ENCODE measurements at regions not wholly inside any gene's neighbourhood (a gene's known extent, or its start where the extent isn't known, plus 50 kb on each side); places are given as distances from the start of the nearest gene placed in this dataset.
A peak's percentile ranks its signal among the peaks of the same experiment; 100 is the strongest.

DNA sequence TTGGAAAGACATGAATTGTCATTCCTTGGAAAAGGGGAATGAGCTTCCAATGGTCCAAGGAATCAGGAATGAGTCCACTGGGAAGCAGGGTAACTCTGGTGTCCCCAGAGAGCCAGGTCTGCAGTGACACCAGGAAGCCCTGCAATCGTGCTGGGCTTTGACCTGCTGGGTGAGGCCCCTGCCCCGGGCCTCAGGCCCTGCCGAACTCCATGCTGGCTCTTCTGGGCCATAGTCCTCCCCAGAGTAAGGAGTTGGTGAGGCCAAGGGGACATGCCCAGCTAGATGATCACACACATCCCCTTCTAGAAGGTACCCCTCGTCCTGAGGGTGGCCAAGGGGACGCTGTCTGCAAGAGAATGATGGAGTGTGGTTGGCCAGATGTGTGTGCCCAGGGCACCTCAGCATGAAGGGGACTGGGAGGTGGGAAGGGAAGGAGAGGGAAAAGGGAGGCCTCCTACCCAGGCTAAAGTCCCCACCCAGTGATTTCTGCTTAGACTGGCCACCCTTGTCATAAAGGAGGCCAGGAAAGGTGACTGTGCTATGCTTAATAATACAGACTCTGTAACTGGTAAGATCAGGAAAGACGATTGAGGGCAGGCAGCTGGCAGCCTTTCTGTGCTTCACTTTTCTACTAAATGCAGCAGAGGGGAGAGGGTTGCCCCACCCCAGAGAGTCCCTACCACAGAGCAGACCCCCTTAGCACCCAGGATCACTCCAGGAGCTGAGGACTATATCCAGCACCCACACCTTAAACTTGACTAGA is 119.3 kb downstream of the SNX5 start (continued):
- TF ChIP-seq KDM3A (CRISPR knock-in tag; IDR thresholded peaks at IDR 0.05; ENCODE audit: low read depth) (0 out of 2 replicates have a peak, but pooled peaks have one; percentile 21), KLF13 (CRISPR knock-in tag; IDR thresholded peaks at IDR 0.05) (0 out of 2 replicates have a peak, but pooled peaks have one; percentile 46), HDAC2 (CRISPR knock-in tag; IDR thresholded peaks at IDR 0.05) (0 out of 2 replicates have a peak, but pooled peaks have one; percentile 11), RFX1 (IDR thresholded peaks at IDR 0.05) (no peak), ZFP82 (CRISPR knock-in tag; IDR thresholded peaks at IDR 0.05; ENCODE audit: borderline replicate concordance) (peak; percentile 59; the same call in 1 of the 2 replicates), ZNF589 (CRISPR knock-in tag; conservative IDR thresholded peaks at IDR 0.05) (0 out of 2 replicates have a peak, but pooled peaks have one; percentile 44), ZNF253 (CRISPR knock-in tag; IDR thresholded peaks at IDR 0.05; ENCODE audit: borderline replicate concordance) (no peak), NR2F6 (IDR thresholded peaks at IDR 0.05) (peak; percentile 18; the same call in 1 of the 2 replicates), NR2F6 (CRISPR knock-in tag; IDR thresholded peaks at IDR 0.05) (0 out of 2 replicates have a peak, but pooled peaks have one; percentile 10), EP300 (IDR thresholded peaks at IDR 0.05; ENCODE audit: low read depth in 2 of 2, low read length in 2 of 2) (0 out of 4 replicates have a peak, but pooled peaks of 1 of the 2 experiments have one; percentile 11), EP300 (CRISPR knock-in tag; IDR thresholded peaks at IDR 0.05; ENCODE audit: borderline replicate concordance) (no peak), HMG20B (CRISPR knock-in tag; conservative IDR thresholded peaks at IDR 0.05) (no peak), ZNF619 (CRISPR knock-in tag; IDR thresholded peaks at IDR 0.05) (no peak)
- TF ChIP-seq, protein P1, sequence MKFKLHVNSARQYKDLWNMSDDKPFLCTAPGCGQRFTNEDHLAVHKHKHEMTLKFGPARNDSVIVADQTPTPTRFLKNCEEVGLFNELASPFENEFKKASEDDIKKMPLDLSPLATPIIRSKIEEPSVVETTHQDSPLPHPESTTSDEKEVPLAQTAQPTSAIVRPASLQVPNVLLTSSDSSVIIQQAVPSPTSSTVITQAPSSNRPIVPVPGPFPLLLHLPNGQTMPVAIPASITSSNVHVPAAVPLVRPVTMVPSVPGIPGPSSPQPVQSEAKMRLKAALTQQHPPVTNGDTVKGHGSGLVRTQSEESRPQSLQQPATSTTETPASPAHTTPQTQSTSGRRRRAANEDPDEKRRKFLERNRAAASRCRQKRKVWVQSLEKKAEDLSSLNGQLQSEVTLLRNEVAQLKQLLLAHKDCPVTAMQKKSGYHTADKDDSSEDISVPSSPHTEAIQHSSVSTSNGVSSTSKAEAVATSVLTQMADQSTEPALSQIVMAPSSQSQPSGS (CRISPR knock-in tag; IDR thresholded peaks at IDR 0.05), result 0 out of 2 replicates have a peak, but pooled peaks have one; percentile 8
- TF ChIP-seq, protein P2, sequence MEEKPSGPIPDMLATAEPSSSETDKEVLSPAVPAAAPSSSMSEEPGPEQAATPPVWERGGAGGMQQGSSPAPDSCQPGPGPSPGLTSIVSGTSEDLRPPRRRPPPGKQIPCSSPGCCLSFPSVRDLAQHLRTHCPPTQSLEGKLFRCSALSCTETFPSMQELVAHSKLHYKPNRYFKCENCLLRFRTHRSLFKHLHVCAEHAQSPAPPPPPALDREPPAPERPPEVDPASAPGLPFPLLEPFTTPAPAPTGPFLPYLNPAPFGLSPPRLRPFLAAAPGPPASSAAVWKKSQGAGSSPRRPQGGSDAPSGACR (CRISPR knock-in tag; IDR thresholded peaks at IDR 0.05), result no peak
- TF ChIP-seq, protein P3, sequence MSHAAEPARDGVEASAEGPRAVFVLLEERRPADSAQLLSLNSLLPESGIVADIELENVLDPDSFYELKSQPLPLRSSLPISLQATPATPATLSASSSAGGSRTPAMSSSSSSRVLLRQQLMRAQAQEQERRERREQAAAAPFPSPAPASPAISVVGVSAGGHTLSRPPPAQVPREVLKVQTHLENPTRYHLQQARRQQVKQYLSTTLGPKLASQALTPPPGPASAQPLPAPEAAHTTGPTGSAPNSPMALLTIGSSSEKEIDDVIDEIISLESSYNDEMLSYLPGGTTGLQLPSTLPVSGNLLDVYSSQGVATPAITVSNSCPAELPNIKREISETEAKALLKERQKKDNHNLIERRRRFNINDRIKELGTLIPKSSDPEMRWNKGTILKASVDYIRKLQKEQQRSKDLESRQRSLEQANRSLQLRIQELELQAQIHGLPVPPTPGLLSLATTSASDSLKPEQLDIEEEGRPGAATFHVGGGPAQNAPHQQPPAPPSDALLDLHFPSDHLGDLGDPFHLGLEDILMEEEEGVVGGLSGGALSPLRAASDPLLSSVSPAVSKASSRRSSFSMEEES (CRISPR knock-in tag; IDR thresholded peaks at IDR 0.05), result 0 out of 2 replicates have a peak, but pooled peaks have one; percentile 8
- TF ChIP-seq, protein P4, sequence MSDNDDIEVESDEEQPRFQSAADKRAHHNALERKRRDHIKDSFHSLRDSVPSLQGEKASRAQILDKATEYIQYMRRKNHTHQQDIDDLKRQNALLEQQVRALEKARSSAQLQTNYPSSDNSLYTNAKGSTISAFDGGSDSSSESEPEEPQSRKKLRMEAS (IDR thresholded peaks at IDR 0.05), result peak; percentile 31
- TF ChIP-seq, protein P5, sequence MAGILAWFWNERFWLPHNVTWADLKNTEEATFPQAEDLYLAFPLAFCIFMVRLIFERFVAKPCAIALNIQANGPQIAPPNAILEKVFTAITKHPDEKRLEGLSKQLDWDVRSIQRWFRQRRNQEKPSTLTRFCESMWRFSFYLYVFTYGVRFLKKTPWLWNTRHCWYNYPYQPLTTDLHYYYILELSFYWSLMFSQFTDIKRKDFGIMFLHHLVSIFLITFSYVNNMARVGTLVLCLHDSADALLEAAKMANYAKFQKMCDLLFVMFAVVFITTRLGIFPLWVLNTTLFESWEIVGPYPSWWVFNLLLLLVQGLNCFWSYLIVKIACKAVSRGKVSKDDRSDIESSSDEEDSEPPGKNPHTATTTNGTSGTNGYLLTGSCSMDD (CRISPR knock-in tag; IDR thresholded peaks at IDR 0.05), result no peak
- TF ChIP-seq, protein P6, sequence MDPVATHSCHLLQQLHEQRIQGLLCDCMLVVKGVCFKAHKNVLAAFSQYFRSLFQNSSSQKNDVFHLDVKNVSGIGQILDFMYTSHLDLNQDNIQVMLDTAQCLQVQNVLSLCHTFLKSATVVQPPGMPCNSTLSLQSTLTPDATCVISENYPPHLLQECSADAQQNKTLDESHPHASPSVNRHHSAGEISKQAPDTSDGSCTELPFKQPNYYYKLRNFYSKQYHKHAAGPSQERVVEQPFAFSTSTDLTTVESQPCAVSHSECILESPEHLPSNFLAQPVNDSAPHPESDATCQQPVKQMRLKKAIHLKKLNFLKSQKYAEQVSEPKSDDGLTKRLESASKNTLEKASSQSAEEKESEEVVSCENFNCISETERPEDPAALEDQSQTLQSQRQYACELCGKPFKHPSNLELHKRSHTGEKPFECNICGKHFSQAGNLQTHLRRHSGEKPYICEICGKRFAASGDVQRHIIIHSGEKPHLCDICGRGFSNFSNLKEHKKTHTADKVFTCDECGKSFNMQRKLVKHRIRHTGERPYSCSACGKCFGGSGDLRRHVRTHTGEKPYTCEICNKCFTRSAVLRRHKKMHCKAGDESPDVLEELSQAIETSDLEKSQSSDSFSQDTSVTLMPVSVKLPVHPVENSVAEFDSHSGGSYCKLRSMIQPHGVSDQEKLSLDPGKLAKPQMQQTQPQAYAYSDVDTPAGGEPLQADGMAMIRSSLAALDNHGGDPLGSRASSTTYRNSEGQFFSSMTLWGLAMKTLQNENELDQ (CRISPR knock-in tag; IDR thresholded peaks at IDR 0.05; ENCODE audit: borderline replicate concordance), result no peak
- TF ChIP-seq, protein P7, sequence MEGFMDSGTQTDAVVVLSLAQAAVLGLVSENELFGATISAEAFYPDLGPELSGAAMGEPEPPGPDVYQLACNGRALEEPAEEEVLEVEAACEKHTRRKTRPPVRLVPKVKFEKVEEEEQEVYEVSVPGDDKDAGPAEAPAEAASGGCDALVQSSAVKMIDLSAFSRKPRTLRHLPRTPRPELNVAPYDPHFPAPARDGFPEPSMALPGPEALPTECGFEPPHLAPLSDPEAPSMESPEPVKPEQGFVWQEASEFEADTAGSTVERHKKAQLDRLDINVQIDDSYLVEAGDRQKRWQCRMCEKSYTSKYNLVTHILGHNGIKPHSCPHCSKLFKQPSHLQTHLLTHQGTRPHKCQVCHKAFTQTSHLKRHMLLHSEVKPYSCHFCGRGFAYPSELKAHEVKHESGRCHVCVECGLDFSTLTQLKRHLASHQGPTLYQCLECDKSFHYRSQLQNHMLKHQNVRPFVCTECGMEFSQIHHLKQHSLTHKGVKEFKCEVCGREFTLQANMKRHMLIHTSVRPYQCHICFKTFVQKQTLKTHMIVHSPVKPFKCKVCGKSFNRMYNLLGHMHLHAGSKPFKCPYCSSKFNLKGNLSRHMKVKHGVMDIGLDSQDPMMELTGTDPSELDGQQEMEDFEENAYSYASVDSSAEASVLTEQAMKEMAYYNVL (CRISPR knock-in tag; IDR thresholded peaks at IDR 0.05; ENCODE audit: borderline replicate concordance), result no peak

Measured in HepG2 (cell line).